OCI-LY1 (cell line): ENCODE measurements at regions not wholly inside any gene's neighbourhood (a gene's known extent, or its start where the extent isn't known, plus 50 kb on each side); places are given as distances from the start of the nearest gene placed in this dataset.

ENCODE experiments used
- H2AFZ ChIP-seq: fragments of 200-600 bp; sonication (generic), shearing (Covaris generic); 2 replicates; pipeline ENCODE4 v1.6.0; 2014; ENCODE audit warnings: antibody characterized with exemption, mild to moderate bottlenecking, low read length
- H3F3A ChIP-seq: fragments of 200-600 bp; sonication (generic), shearing (Covaris generic); 2 replicates; pipeline ENCODE4 v1.6.0; 2014; ENCODE audit warnings: mild to moderate bottlenecking, antibody characterized with exemption, low read length, moderate library complexity; ENCODE audit not compliant: insufficient read depth
- H3K27ac ChIP-seq: fragments of 200-600 bp; sonication (generic); 2 replicates; pipeline ENCODE4 v1.5.1; 2014; ENCODE audit warnings: low read length, mixed run types, mild to moderate bottlenecking, low read depth; ENCODE audit not compliant: poor library complexity, severe bottlenecking
- H3K27me3 ChIP-seq: fragments of 200-600 bp; sonication (generic); 2 replicates; pipeline ENCODE4 v1.6.0; 2014; ENCODE audit warnings: antibody characterized with exemption, mild to moderate bottlenecking, low read length, moderate library complexity; ENCODE audit not compliant: insufficient read depth
- H3K36me3 ChIP-seq: fragments of 200-600 bp; sonication (generic); 2 replicates; pipeline ENCODE4 v1.6.1; 2014; ENCODE audit warnings: mild to moderate bottlenecking, antibody characterized with exemption, low read length, moderate library complexity, mixed read lengths; ENCODE audit not compliant: insufficient read depth
- H3K4me1 ChIP-seq: fragments of 200-600 bp; sonication (generic); 2 replicates; pipeline ENCODE4 v1.5.1; 2014; ENCODE audit warnings: mild to moderate bottlenecking, low read length, moderate library complexity; ENCODE audit not compliant: insufficient read depth, severe bottlenecking
- H3K4me2 ChIP-seq: fragments of 200-600 bp; sonication (generic), shearing (Covaris generic); 2 replicates; pipeline ENCODE4 v1.6.1; 2014; ENCODE audit warnings: low read length
- H3K4me3 ChIP-seq: fragments of 200-600 bp; sonication (generic); 2 replicates; pipeline ENCODE4 v1.5.1; 2014; ENCODE audit warnings: low read length, low read depth, mild to moderate bottlenecking, mixed read lengths; ENCODE audit not compliant: poor library complexity, severe bottlenecking
- H3K79me2 ChIP-seq: fragments of 200-600 bp; shearing (Covaris generic); 2 replicates; pipeline ENCODE4 v1.6.1; 2016; ENCODE audit warnings: mixed run types, low read length, mixed read lengths; ENCODE audit not compliant: insufficient read depth
- H3K9ac ChIP-seq: fragments of 200-600 bp; sonication (generic), shearing (Covaris generic); 2 replicates; pipeline ENCODE4 v1.6.1; 2014; ENCODE audit warnings: mild to moderate bottlenecking, low read length, mixed read lengths
- H3K9me2 ChIP-seq: fragments of 200-600 bp; sonication (generic), shearing (Covaris generic); 2 replicates; pipeline ENCODE4 v1.6.1; 2014; ENCODE audit warnings: low read depth, mild to moderate bottlenecking, low read length, mixed read lengths
- H3K9me3 ChIP-seq: fragments of 200-600 bp; shearing (Covaris generic); 2 replicates; pipeline ENCODE4 v1.6.1; 2014; ENCODE audit warnings: low read length, mixed read lengths
- H4K20me1 ChIP-seq: fragments of 200-600 bp; sonication (generic), shearing (Covaris generic); 2 replicates; pipeline ENCODE4 v1.6.0; 2016; ENCODE audit warnings: mild to moderate bottlenecking, low read length; ENCODE audit not compliant: insufficient read depth
- CTCF ChIP-seq: fragments of 200-600 bp; sonication (generic), shearing (Covaris generic); IDR thresholded peaks from 2 replicates; pipeline ENCODE4 v1.5.1; 2017; ENCODE audit warnings: mild to moderate bottlenecking, antibody characterized with exemption, low read length, moderate library complexity, mixed read lengths
- EZH2 ChIP-seq: fragments of 200-600 bp; sonication (generic), shearing (Covaris generic); IDR thresholded peaks from 2 replicates; pipeline ENCODE4 v1.8.0; 2017; ENCODE audit warnings: borderline replicate concordance, mixed run types, mild to moderate bottlenecking, antibody characterized with exemption, low read length, moderate library complexity, mixed read lengths

DNA sequence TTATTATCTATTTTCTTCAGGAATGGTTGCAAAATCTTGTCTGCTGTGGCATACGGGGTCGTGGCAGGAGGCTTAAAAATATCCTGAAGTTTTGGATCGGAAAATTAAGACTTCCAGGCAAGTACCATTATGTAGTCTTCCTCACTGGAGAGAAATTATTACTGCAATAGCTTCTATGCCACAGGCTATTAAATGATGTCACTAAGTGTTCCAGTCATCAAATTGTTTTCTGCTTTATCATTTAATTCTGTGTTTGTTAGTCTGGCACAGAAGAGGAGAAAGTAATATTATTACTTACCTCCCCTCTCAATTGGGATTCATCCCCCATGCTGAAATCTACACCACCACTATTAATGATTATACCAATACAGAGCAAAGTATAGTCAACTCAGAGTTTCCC is 378.2 kb upstream of the ALCAM start:
- Histone ChIP-seq H2AFZ (no peak overlapping the region), H3K27ac (no peak overlapping the region), H3K36me3 (no peaks in the 10 kb centered on the region), H3K4me1 (no peaks in the 10 kb centered on the region), H3K79me2 (no peaks in the 10 kb centered on the region), H3K27me3 (no peaks in the 10 kb centered on the region), H3K4me2 (no peak overlapping the region), H3K9ac (no peak overlapping the region), H3K4me3 (no peak overlapping the region), H4K20me1 (no peaks in the 10 kb centered on the region), H3K9me3 (no peaks in the 10 kb centered on the region), H3F3A (no peaks in the 10 kb centered on the region), H3K9me2 (no peaks in the 10 kb centered on the region)
- TF ChIP-seq CTCF (no peak), EZH2 (no peak)

DNA sequence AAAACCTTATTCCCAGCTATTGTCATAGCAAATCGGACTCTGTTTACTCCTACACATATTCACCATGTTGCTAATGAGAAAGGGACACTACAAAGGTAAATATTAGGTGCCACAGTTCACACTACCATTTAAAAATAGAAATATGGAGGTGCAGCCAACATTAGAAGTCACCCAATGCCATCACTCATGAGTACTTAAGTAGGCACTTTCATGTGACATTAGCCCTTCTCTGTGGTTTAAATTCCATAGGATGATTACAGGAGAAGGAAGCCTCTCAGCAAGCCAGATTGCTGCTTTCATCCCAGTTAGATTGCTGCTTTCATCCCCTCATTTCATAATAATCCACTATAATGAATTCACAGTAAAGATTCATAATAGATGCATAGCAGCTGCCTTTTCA is 376.8 kb upstream of the ALCAM start:
- no peak overlapping the region for H3K9ac ChIP-seq
- H3K9me2 ChIP-seq, result no peaks in the 10 kb centered on the region
- H3F3A ChIP-seq, result no peaks in the 10 kb centered on the region
- no peaks in the 10 kb centered on the region for H3K9me3 ChIP-seq
- peak overlapping the region; percentile 74; the same call in 1 of the 2 replicates for H2AFZ ChIP-seq
- H3K27ac ChIP-seq, result no peak overlapping the region
- no peaks in the 10 kb centered on the region for H4K20me1 ChIP-seq
- no peak overlapping the region for H3K4me2 ChIP-seq
- no peak for TF ChIP-seq CTCF
- TF ChIP-seq EZH2, result no peak
- H3K4me3 ChIP-seq, result no peak overlapping the region
- no peaks in the 10 kb centered on the region for H3K79me2 ChIP-seq
- H3K36me3 ChIP-seq, result no peaks in the 10 kb centered on the region
- no peaks in the 10 kb centered on the region for H3K4me1 ChIP-seq
- no peaks in the 10 kb centered on the region for H3K27me3 ChIP-seq

- Histone ChIP-seq H3K27me3 (no peaks in the 10 kb centered on the region), H2AFZ (peak overlapping the region; percentile 80; the same call in 1 of the 2 replicates), H3K4me3 (no peak overlapping the region), H3K4me1 (no peaks in the 10 kb centered on the region), H3K9me3 (no peaks in the 10 kb centered on the region), H3K27ac (no peak overlapping the region), H3F3A (no peaks in the 10 kb centered on the region), H3K9me2 (no peaks in the 10 kb centered on the region), H3K4me2 (no peak overlapping the region), H4K20me1 (no peaks in the 10 kb centered on the region), H3K36me3 (no peaks in the 10 kb centered on the region), H3K9ac (no peak overlapping the region), H3K79me2 (no peaks in the 10 kb centered on the region)
- no peak for TF ChIP-seq EZH2
- no peak for TF ChIP-seq CTCF
Observed at GRCh38 chr3:104990758-104991157, 376.0 kb upstream of the ALCAM start.
